ENCODE measurements at regions not wholly inside any gene's neighbourhood (a gene's known extent, or its start where the extent isn't known, plus 50 kb on each side); places are given as distances from the start of the nearest gene placed in this dataset.

GRCh38 chr20:22977047-22977785, 57.9 kb upstream of the SSTR4 start:
- H3K4me3 ChIP-seq (replicated peaks in 1 of 2; ENCODE audit: low read depth in 2 of 2, low read length in 2 of 2) = no peak overlapping the region
- DNase-seq (ENCODE audit: low read depth in 2 of 2) = peak in 1 of 2 donors; percentile 30
- TF ChIP-seq CTCF (IDR thresholded peaks at IDR 0.05; ENCODE audit: low read depth, low read length) = no peak

- no peak for DNase-seq (ENCODE audit: low read depth in 2 of 2)
- H3K4me3 ChIP-seq (replicated peaks in 1 of 2; ENCODE audit: low read depth in 2 of 2, low read length in 2 of 2) = no peak overlapping the region
- TF ChIP-seq CTCF (IDR thresholded peaks at IDR 0.05; ENCODE audit: low read depth, low read length) = no peak
Measured at GRCh38 chr20:22984008-22984407, 51.1 kb upstream of the SSTR4 start.

GRCh38 chr20:22984606-22985005, 50.5 kb upstream of the SSTR4 start:
- H3K4me3 ChIP-seq (replicated peaks in 1 of 2; ENCODE audit: low read depth in 2 of 2, low read length in 2 of 2) = no peak overlapping the region
- no peak for TF ChIP-seq CTCF (IDR thresholded peaks at IDR 0.05; ENCODE audit: low read depth, low read length)
- DNase-seq (ENCODE audit: low read depth in 2 of 2) = no peak

GRCh38 chr20:22985239-22985778, 49.8 kb upstream of the SSTR4 start:
- TF ChIP-seq CTCF (IDR thresholded peaks at IDR 0.05; ENCODE audit: low read depth, low read length) = no peak
- no peak overlapping the region for H3K4me3 ChIP-seq (replicated peaks in 1 of 2; ENCODE audit: low read depth in 2 of 2, low read length in 2 of 2)
- no peak for DNase-seq (ENCODE audit: low read depth in 2 of 2)
